ENCODE measurements at regions not wholly inside any gene's neighbourhood (a gene's known extent, or its start where the extent isn't known, plus 50 kb on each side); places are given as distances from the start of the nearest gene placed in this dataset.

- no peaks in the 10 kb centered on the region for H3K4me1 Mint-ChIP-seq
- Histone ChIP-seq H3K4me1 (ENCODE audit: insufficient read depth, low read length) (no peaks in the 10 kb centered on the region), H3K27me3 (ENCODE audit: insufficient read depth, low read length) (peaks cover 4% of the 10 kb centered on the region), H3K36me3 (ENCODE audit: insufficient read depth, low read length) (no peaks in the 10 kb centered on the region), H3K27ac (ENCODE audit: low read depth, low read length) (no peak overlapping the region), H3K9me3 (ENCODE audit: control insufficient read depth in 1 of 2, low read length in 2 of 2) (no peaks in the 10 kb centered on the region), H3K4me3 (ENCODE audit: low read length in 2 of 2) (no peak overlapping the region)
- intact Hi-C loops (cut with micrococcal nuclease): no loop called here
- H3K36me3 Mint-ChIP-seq: no peaks in the 10 kb centered on the region
- H3K4me3 Mint-ChIP-seq: no peak overlapping the region
- ChIA-PET POLR2A (ENCODE audit: partially characterized antibody) (no interaction called here), CTCF (ENCODE audit: partially characterized antibody) (no interaction called here)
- H3K27ac Mint-ChIP-seq: no peak overlapping the region
- peaks cover 7 to 17% of the 10 kb centered on the region in 2 donors for H3K27me3 Mint-ChIP-seq
- peaks cover 0 to 7% (median 1%) of the 10 kb centered on the region in 8 donors for H3K9me3 Mint-ChIP-seq
- no peak for DNase-seq
Measured at GRCh38 chr13:32938314-32938713, 77.9 kb upstream of the KL start.

- Mint-ChIP-seq H3K4me3 (no peak overlapping the region), H3K9me3 (peaks cover 0 to 7% (median 1%) of the 10 kb centered on the region in 8 donors), H3K27me3 (peaks cover 7 to 14% of the 10 kb centered on the region in 2 donors), H3K4me1 (no peaks in the 10 kb centered on the region), H3K27ac (no peak overlapping the region), H3K36me3 (no peaks in the 10 kb centered on the region)
- Histone ChIP-seq H3K27me3 (ENCODE audit: insufficient read depth, low read length) (peaks cover 4% of the 10 kb centered on the region), H3K36me3 (ENCODE audit: insufficient read depth, low read length) (no peaks in the 10 kb centered on the region), H3K27ac (ENCODE audit: low read depth, low read length) (no peak overlapping the region), H3K4me1 (ENCODE audit: insufficient read depth, low read length) (no peaks in the 10 kb centered on the region), H3K9me3 (ENCODE audit: control insufficient read depth in 1 of 2, low read length in 2 of 2) (no peaks in the 10 kb centered on the region), H3K4me3 (ENCODE audit: low read length in 2 of 2) (no peak overlapping the region)
- DNase-seq: no peak
- ChIA-PET POLR2A (ENCODE audit: partially characterized antibody) (no interaction called here), CTCF (ENCODE audit: partially characterized antibody) (no interaction called here)
- intact Hi-C loops (cut with micrococcal nuclease): no loop called here
Measured at GRCh38 chr13:32938907-32939306, 77.3 kb upstream of the KL start.

GRCh38 chr13:32940601-32941000 is 75.6 kb upstream of the KL start:
- ChIA-PET CTCF (ENCODE audit: partially characterized antibody) (no interaction called here), POLR2A (ENCODE audit: partially characterized antibody) (no interaction called here)
- Histone ChIP-seq H3K27ac (ENCODE audit: low read depth, low read length) (no peak overlapping the region), H3K4me3 (ENCODE audit: low read length in 2 of 2) (no peak overlapping the region), H3K4me1 (ENCODE audit: insufficient read depth, low read length) (no peaks in the 10 kb centered on the region), H3K36me3 (ENCODE audit: insufficient read depth, low read length) (no peaks in the 10 kb centered on the region), H3K27me3 (ENCODE audit: insufficient read depth, low read length) (no peaks in the 10 kb centered on the region), H3K9me3 (ENCODE audit: control insufficient read depth in 1 of 2, low read length in 2 of 2) (no peaks in the 10 kb centered on the region)
- H3K4me3 Mint-ChIP-seq: no peak overlapping the region
- H3K9me3 Mint-ChIP-seq: peaks cover 0 to 5% (median 0%) of the 10 kb centered on the region in 8 donors
- H3K36me3 Mint-ChIP-seq: no peaks in the 10 kb centered on the region
- peaks cover 6 to 8% of the 10 kb centered on the region in 2 donors for H3K27me3 Mint-ChIP-seq
- intact Hi-C loops (cut with micrococcal nuclease): no loop called here
- H3K4me1 Mint-ChIP-seq: no peaks in the 10 kb centered on the region
- no peak overlapping the region for H3K27ac Mint-ChIP-seq
- DNase-seq: no peak

DNA sequence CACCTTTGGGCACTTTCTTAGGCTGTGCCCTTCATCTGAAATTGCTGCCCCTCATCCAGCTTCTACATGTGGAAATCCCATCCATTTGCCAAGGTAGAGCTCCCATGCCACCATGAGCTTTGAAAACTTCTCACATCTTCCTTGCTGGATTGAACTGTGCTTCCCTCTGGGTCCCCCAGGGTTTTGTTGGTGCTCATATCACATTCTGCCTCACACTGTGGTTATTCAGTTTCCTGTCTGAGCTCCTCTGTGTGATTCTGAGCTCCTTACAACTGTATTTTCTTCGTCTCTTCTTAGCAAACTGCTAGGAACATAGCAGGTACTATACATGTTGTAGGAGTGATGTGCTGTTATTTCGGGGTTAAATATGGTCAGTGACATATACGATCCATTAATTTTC is 74.9 kb upstream of the KL start:
- Mint-ChIP-seq H3K9me3 (peaks cover 0 to 5% (median 0%) of the 10 kb centered on the region in 8 donors), H3K27ac (no peak overlapping the region), H3K4me1 (no peaks in the 10 kb centered on the region), H3K36me3 (no peaks in the 10 kb centered on the region), H3K27me3 (peaks cover 3 to 7% of the 10 kb centered on the region in 2 donors), H3K4me3 (no peak overlapping the region)
- Histone ChIP-seq H3K4me3 (ENCODE audit: low read length in 2 of 2) (no peak overlapping the region), H3K36me3 (ENCODE audit: insufficient read depth, low read length) (no peaks in the 10 kb centered on the region), H3K27ac (ENCODE audit: low read depth, low read length) (no peak overlapping the region), H3K4me1 (ENCODE audit: insufficient read depth, low read length) (no peaks in the 10 kb centered on the region), H3K9me3 (ENCODE audit: control insufficient read depth in 1 of 2, low read length in 2 of 2) (no peaks in the 10 kb centered on the region), H3K27me3 (ENCODE audit: insufficient read depth, low read length) (no peaks in the 10 kb centered on the region)
- ChIA-PET CTCF (ENCODE audit: partially characterized antibody) (no interaction called here), POLR2A (ENCODE audit: partially characterized antibody) (no interaction called here)
- DNase-seq: no peak
- intact Hi-C loops (cut with micrococcal nuclease): no loop called here

GRCh38 chr13:32946558-32946957 is 69.7 kb upstream of the KL start:
- no peak overlapping the region for H3K4me3 ChIP-seq (ENCODE audit: low read length in 2 of 2)
- no peaks in the 10 kb centered on the region for H3K27me3 ChIP-seq (ENCODE audit: insufficient read depth, low read length)
- Mint-ChIP-seq H3K36me3 (no peaks in the 10 kb centered on the region), H3K4me3 (no peak overlapping the region), H3K27me3 (peaks cover 0 to 4% of the 10 kb centered on the region in 2 donors), H3K4me1 (no peaks in the 10 kb centered on the region), H3K27ac (no peak overlapping the region), H3K9me3 (peaks cover 0 to 3% (median 0%) of the 10 kb centered on the region in 8 donors)
- CTCF ChIA-PET (ENCODE audit: partially characterized antibody): no interaction called here
- no peak overlapping the region for H3K27ac ChIP-seq (ENCODE audit: low read depth, low read length)
- intact Hi-C loops (cut with micrococcal nuclease): no loop called here
- POLR2A ChIA-PET (ENCODE audit: partially characterized antibody): no interaction called here
- no peak for DNase-seq
- no peaks in the 10 kb centered on the region for H3K36me3 ChIP-seq (ENCODE audit: insufficient read depth, low read length)
- H3K4me1 ChIP-seq (ENCODE audit: insufficient read depth, low read length): no peaks in the 10 kb centered on the region
- no peaks in the 10 kb centered on the region for H3K9me3 ChIP-seq (ENCODE audit: control insufficient read depth in 1 of 2, low read length in 2 of 2)

DNA sequence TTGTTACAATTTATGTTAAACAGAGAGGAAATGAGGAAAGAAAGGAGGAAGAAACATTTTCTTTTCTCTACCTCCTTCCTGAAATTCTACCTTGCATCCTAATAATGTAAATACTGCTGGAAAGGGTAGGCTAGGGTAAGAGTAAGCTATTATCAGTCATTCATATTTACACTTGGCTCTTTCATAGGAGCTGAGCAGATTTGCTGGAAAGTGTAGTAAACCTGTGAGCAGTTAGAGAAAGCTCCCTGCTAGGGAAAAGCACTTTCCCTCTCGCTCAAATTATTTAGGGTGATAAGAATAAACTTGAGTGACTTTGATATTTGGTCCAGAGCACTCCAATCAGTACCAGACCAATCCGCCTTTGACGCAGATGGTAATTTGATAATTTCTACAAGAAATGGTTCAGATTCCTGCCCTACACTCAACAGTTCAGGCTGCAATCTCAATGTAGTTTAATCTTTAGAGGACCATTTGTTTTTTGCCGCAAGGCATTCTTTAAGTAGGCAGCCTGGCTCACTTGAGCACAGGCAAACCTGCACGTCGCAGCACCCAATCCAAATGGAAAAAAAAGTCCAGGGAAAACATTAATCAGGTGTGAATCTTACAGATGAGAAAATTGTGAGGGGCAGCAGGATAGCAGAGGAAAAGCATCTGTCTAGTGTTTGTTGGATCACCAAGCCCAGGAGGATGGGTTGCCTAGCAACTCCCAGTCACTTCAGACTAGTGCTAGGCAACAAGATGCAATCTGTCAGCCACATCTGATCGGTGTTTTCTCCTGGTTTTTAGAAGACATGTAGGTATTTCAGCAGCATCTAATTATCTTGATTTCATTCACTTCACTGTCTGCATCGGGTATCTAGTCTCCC is 68.6 kb upstream of the KL start:
- no peaks in the 10 kb centered on the region for H3K9me3 ChIP-seq (ENCODE audit: control insufficient read depth in 1 of 2, low read length in 2 of 2)
- H3K27me3 ChIP-seq (ENCODE audit: insufficient read depth, low read length): no peaks in the 10 kb centered on the region
- ChIA-PET CTCF (ENCODE audit: partially characterized antibody) (no interaction called here), POLR2A (ENCODE audit: partially characterized antibody) (no interaction called here)
- Mint-ChIP-seq H3K9me3 (no peaks in the 10 kb centered on the region), H3K27me3 (peaks cover 0 to 5% of the 10 kb centered on the region in 2 donors), H3K27ac (no peak overlapping the region), H3K4me1 (no peaks in the 10 kb centered on the region), H3K36me3 (no peaks in the 10 kb centered on the region), H3K4me3 (no peak overlapping the region)
- no peaks in the 10 kb centered on the region for H3K4me1 ChIP-seq (ENCODE audit: insufficient read depth, low read length)
- no peak overlapping the region for H3K27ac ChIP-seq (ENCODE audit: low read depth, low read length)
- H3K36me3 ChIP-seq (ENCODE audit: insufficient read depth, low read length): no peaks in the 10 kb centered on the region
- no peak overlapping the region for H3K4me3 ChIP-seq (ENCODE audit: low read length in 2 of 2)
- intact Hi-C loops (cut with micrococcal nuclease): no loop called here
- DNase-seq: no peak

DNA sequence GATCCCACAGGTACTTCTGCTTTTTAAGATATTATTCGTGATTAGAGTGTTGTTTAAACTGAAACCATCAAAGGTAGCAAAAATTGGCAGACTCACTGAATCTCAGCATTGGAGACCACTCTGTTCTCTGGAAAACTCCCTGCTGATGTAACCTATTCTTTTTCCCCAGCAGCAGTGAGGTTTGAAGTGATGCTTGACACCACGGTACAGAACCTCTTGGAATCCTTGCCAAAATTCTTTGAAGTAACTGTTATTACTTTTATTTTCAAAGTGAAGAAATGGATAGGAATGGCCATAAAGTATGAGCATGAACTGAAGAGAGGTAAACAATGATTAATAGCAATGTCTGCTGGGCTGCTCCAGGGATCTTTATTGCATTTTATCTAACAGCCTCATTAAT is 66.4 kb upstream of the KL start:
- intact Hi-C loops (cut with micrococcal nuclease): no loop called here
- ChIA-PET CTCF (ENCODE audit: partially characterized antibody) (no interaction called here), POLR2A (ENCODE audit: partially characterized antibody) (no interaction called here)
- Histone ChIP-seq H3K27me3 (ENCODE audit: insufficient read depth, low read length) (no peaks in the 10 kb centered on the region), H3K9me3 (ENCODE audit: control insufficient read depth in 1 of 2, low read length in 2 of 2) (no peaks in the 10 kb centered on the region), H3K4me1 (ENCODE audit: insufficient read depth, low read length) (no peaks in the 10 kb centered on the region), H3K4me3 (ENCODE audit: low read length in 2 of 2) (no peak overlapping the region), H3K36me3 (ENCODE audit: insufficient read depth, low read length) (no peaks in the 10 kb centered on the region), H3K27ac (ENCODE audit: low read depth, low read length) (no peak overlapping the region)
- H3K36me3 Mint-ChIP-seq: no peaks in the 10 kb centered on the region
- peaks cover 3 to 5% of the 10 kb centered on the region in 2 donors for H3K27me3 Mint-ChIP-seq
- no peak overlapping the region for H3K27ac Mint-ChIP-seq
- no peaks in the 10 kb centered on the region for H3K9me3 Mint-ChIP-seq
- DNase-seq: no peak
- H3K4me1 Mint-ChIP-seq: no peaks in the 10 kb centered on the region
- no peak overlapping the region for H3K4me3 Mint-ChIP-seq

Measured in CD4-positive, alpha-beta memory T cell (primary cell).